Stimulated activated CD4-positive, alpha-beta T cell treated with anti-CD3 and anti-CD28 coated beads, TNF-alpha, amount 100 ng/mL, for 24 hours (primary cell): ENCODE measurements at regions not wholly inside any gene's neighbourhood (a gene's known extent, or its start where the extent isn't known, plus 50 kb on each side); places are given as distances from the start of the nearest gene placed in this dataset.
"Not testable (repeated sequence)": the region's sequence is repeated elsewhere in the genome, so short reads cannot be mapped to it uniquely, and the experiment has no call there.

Source experiments
- DNase-seq, 3 experiments: peaks; one replicate each; pipeline ENCODE4 v3.0.0-alpha.2; 2020; ENCODE audit warnings: low read depth in 3 of 3

GRCh38 chr20:47963022-47963421 lies 177.7 kb upstream of the SULF2 start:
- DNase-seq, result no peak

- DNase-seq, result no peak
Observed at GRCh38 chr20:47962286-47962963, 177.1 kb upstream of the SULF2 start.

GRCh38 chr20:47960769-47961541 lies 175.7 kb upstream of the SULF2 start:
- DNase-seq, result no peak

GRCh38 chr20:47960277-47960676 lies 175.0 kb upstream of the SULF2 start:
- DNase-seq, result no peak

- DNase-seq, result not testable (repeated sequence)
Observed at GRCh38 chr20:47957989-47958801, 172.9 kb upstream of the SULF2 start.

- no peak for DNase-seq
Observed at GRCh38 chr20:47957135-47957534, 171.9 kb upstream of the SULF2 start.

GRCh38 chr20:47956268-47956995 lies 171.2 kb upstream of the SULF2 start:
- DNase-seq, result no peak

GRCh38 chr20:47953471-47953870 lies 168.2 kb upstream of the SULF2 start:
- no peak for DNase-seq

- DNase-seq, result no peak
Observed at GRCh38 chr20:47952023-47952564, 166.8 kb upstream of the SULF2 start.

- no peak for DNase-seq
Observed at GRCh38 chr20:47951521-47951971, 166.3 kb upstream of the SULF2 start.

GRCh38 chr20:47950913-47951283 lies 165.6 kb upstream of the SULF2 start:
- DNase-seq, result no peak

- DNase-seq, result no peak
Observed at GRCh38 chr20:47950124-47950912, 165.0 kb upstream of the SULF2 start.

GRCh38 chr20:47949230-47949629 lies 163.9 kb upstream of the SULF2 start:
- DNase-seq, result no peak

GRCh38 chr20:47944682-47945081 lies 159.4 kb upstream of the SULF2 start:
- DNase-seq, result no peak

- DNase-seq, result no peak
Observed at GRCh38 chr20:47941869-47942268, 156.6 kb upstream of the SULF2 start.

- DNase-seq, result no peak
Observed at GRCh38 chr20:47940101-47940813, 155.0 kb upstream of the SULF2 start.

GRCh38 chr20:47936612-47937011 lies 151.3 kb upstream of the SULF2 start:
- DNase-seq, result no peak

- DNase-seq, result no peak
Observed at GRCh38 chr20:47934761-47935160, 149.5 kb upstream of the SULF2 start.

GRCh38 chr20:47931443-47931842 lies 146.2 kb upstream of the SULF2 start:
- no peak for DNase-seq

- DNase-seq, result no peak
Observed at GRCh38 chr20:47931002-47931401, 145.7 kb upstream of the SULF2 start.
